ENCODE measurements at regions not wholly inside any gene's neighbourhood (a gene's known extent, or its start where the extent isn't known, plus 50 kb on each side); places are given as distances from the start of the nearest gene placed in this dataset.

DNA sequence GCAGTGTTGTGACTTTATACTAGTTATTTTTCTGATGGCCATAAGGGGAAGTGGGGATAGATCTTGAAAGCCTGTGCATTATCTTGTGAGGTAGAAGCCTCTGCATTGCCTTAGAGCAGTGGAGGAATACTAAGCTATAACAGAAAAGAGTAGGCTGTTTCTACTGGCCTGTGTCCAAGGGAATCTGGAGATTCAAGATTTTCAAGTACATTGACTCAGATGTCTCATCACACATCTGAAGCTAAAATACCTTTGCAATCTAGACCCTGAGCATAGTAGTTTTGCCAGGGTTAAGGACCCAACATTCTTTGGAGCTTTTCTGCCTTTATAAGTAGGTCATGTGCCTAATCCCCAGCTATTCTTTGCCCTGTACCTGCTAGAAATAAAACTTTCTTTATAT is 272.3 kb downstream of the TENT5A start:
- FAIRE-seq = no peak
- no peak for TF ChIP-seq POLR2AphosphoS5 (IDR thresholded peaks at IDR 0.05; ENCODE audit: low read depth, low read length)
- TF ChIP-seq TAF1 (IDR thresholded peaks at IDR 0.05; ENCODE audit: low read depth, low read length) = no peak
- no peak for TF ChIP-seq PAX5 (IDR thresholded peaks at IDR 0.05; ENCODE audit: insufficient read depth, low read length, severe bottlenecking)
- TF ChIP-seq SPI1 (IDR thresholded peaks at IDR 0.05; ENCODE audit: low read depth, low read length) = no peak
- TF ChIP-seq POLR2A (IDR thresholded peaks at IDR 0.05; ENCODE audit: low read depth, low read length) = no peak
- TF ChIP-seq POU2F2 (IDR thresholded peaks at IDR 0.05; ENCODE audit: low read depth, low read length) = no peak
- DNase-seq (ENCODE audit: insufficient read length, low spot score) = no peak

GRCh38 chr6:81476881-81477280 is 275.6 kb downstream of the TENT5A start:
- no peak for FAIRE-seq
- TF ChIP-seq POU2F2 (IDR thresholded peaks at IDR 0.05; ENCODE audit: low read depth, low read length) = no peak
- DNase-seq (ENCODE audit: insufficient read length, low spot score) = no peak

- FAIRE-seq (no peak), DNase-seq (ENCODE audit: insufficient read length, low spot score) (no peak)
- TF ChIP-seq SPI1 (IDR thresholded peaks at IDR 0.05; ENCODE audit: low read depth, low read length) (no peak), TAF1 (IDR thresholded peaks at IDR 0.05; ENCODE audit: low read depth, low read length) (no peak), POLR2AphosphoS5 (IDR thresholded peaks at IDR 0.05; ENCODE audit: low read depth, low read length) (no peak), POLR2A (IDR thresholded peaks at IDR 0.05; ENCODE audit: low read depth, low read length) (no peak), POU2F2 (IDR thresholded peaks at IDR 0.05; ENCODE audit: low read depth, low read length) (no peak), PAX5 (IDR thresholded peaks at IDR 0.05; ENCODE audit: insufficient read depth, low read length, severe bottlenecking) (no peak)
Observed at GRCh38 chr6:81475646-81476045, 276.8 kb downstream of the TENT5A start.

DNA sequence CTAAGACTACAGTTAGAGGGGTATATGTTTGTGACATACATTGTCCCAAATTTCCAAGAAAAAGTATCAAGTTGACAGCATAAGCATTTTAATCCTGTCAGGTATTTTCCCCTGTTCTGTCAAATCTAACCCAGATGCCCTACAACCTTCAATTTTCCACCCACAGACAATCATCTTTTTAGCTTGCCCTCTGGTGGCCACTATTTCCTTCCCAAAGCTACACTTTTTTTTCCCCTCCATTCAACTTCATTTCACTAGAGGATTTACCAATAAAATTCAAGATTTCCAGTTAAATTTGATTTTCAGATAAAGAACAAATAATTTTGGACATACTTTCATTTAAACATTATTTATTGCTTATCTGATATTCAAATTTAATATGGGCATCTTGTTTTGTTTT is 286.6 kb downstream of the TENT5A start:
- TF ChIP-seq POU2F2 (IDR thresholded peaks at IDR 0.05; ENCODE audit: low read depth, low read length) (no peak), TAF1 (IDR thresholded peaks at IDR 0.05; ENCODE audit: low read depth, low read length) (no peak), SPI1 (IDR thresholded peaks at IDR 0.05; ENCODE audit: low read depth, low read length) (no peak), POLR2A (IDR thresholded peaks at IDR 0.05; ENCODE audit: low read depth, low read length) (no peak), PAX5 (IDR thresholded peaks at IDR 0.05; ENCODE audit: insufficient read depth, low read length, severe bottlenecking) (no peak), POLR2AphosphoS5 (IDR thresholded peaks at IDR 0.05; ENCODE audit: low read depth, low read length) (no peak)
- FAIRE-seq (no peak), DNase-seq (ENCODE audit: insufficient read length, low spot score) (no peak)

DNA sequence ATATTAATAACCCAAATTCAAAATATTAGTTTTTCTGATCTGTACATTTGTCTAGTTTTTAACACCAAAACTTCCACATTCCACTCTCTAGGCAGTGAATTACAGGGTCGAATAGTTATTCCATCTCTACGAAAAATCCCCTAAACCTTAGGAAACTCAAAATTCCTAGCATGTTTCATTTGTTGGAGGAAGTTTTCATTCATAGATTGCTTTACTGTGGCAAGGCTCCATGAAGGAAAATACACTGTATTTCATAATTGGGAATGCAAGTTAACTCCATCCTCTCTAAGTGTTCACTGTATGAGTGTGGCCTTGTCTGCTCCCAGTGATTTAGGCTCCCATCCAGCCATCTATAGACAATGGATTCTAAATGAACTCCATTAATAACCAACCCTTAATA is 296.1 kb downstream of the TENT5A start:
- DNase-seq (ENCODE audit: insufficient read length, low spot score) (no peak), FAIRE-seq (no peak)
- TF ChIP-seq POLR2AphosphoS5 (IDR thresholded peaks at IDR 0.05; ENCODE audit: low read depth, low read length) = no peak
- TF ChIP-seq POLR2A (IDR thresholded peaks at IDR 0.05; ENCODE audit: low read depth, low read length) = no peak
- TF ChIP-seq PAX5 (IDR thresholded peaks at IDR 0.05; ENCODE audit: insufficient read depth, low read length, severe bottlenecking) = no peak
- TF ChIP-seq POU2F2 (IDR thresholded peaks at IDR 0.05; ENCODE audit: low read depth, low read length) = no peak
- TF ChIP-seq SPI1 (IDR thresholded peaks at IDR 0.05; ENCODE audit: low read depth, low read length) = no peak
- no peak for TF ChIP-seq TAF1 (IDR thresholded peaks at IDR 0.05; ENCODE audit: low read depth, low read length)

DNA sequence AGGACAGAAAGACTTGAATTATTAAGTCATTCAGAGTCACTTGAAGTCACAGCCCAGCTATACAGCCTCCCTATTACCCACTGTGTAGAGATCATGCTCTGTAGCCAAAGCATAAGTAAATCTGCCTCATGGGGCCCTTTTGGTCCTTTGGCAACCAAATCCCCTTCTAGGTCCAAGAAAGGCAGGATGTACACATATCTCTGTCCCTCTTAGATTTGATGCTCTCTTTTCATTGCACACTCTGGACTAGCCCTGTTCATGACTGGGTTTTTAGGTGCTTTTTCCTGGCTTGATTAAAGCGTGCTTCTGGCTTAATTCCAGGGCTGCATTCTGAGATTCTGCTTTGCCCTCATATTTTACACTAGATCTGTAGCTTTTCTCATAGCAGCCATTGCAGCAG is 296.8 kb downstream of the TENT5A start:
- no peak for DNase-seq (ENCODE audit: insufficient read length, low spot score)
- TF ChIP-seq POU2F2 (IDR thresholded peaks at IDR 0.05; ENCODE audit: low read depth, low read length) (no peak), TAF1 (IDR thresholded peaks at IDR 0.05; ENCODE audit: low read depth, low read length) (no peak), POLR2A (IDR thresholded peaks at IDR 0.05; ENCODE audit: low read depth, low read length) (no peak), POLR2AphosphoS5 (IDR thresholded peaks at IDR 0.05; ENCODE audit: low read depth, low read length) (no peak), SPI1 (IDR thresholded peaks at IDR 0.05; ENCODE audit: low read depth, low read length) (no peak), PAX5 (IDR thresholded peaks at IDR 0.05; ENCODE audit: insufficient read depth, low read length, severe bottlenecking) (no peak)
- no peak for FAIRE-seq

- TF ChIP-seq SPI1 (IDR thresholded peaks at IDR 0.05; ENCODE audit: low read depth, low read length) = no peak
- no peak for TF ChIP-seq POLR2A (IDR thresholded peaks at IDR 0.05; ENCODE audit: low read depth, low read length)
- no peak for TF ChIP-seq TAF1 (IDR thresholded peaks at IDR 0.05; ENCODE audit: low read depth, low read length)
- TF ChIP-seq POU2F2 (IDR thresholded peaks at IDR 0.05; ENCODE audit: low read depth, low read length) = no peak
- TF ChIP-seq POLR2AphosphoS5 (IDR thresholded peaks at IDR 0.05; ENCODE audit: low read depth, low read length) = no peak
- no peak for TF ChIP-seq PAX5 (IDR thresholded peaks at IDR 0.05; ENCODE audit: insufficient read depth, low read length, severe bottlenecking)
- FAIRE-seq (no peak), DNase-seq (ENCODE audit: insufficient read length, low spot score) (no peak)
Observed at GRCh38 chr6:81451787-81452186, 300.7 kb downstream of the TENT5A start.

- FAIRE-seq (no peak), DNase-seq (ENCODE audit: insufficient read length, low spot score) (no peak)
- no peak for TF ChIP-seq SPI1 (IDR thresholded peaks at IDR 0.05; ENCODE audit: low read depth, low read length)
- no peak for TF ChIP-seq PAX5 (IDR thresholded peaks at IDR 0.05; ENCODE audit: insufficient read depth, low read length, severe bottlenecking)
- TF ChIP-seq POLR2AphosphoS5 (IDR thresholded peaks at IDR 0.05; ENCODE audit: low read depth, low read length) = no peak
- TF ChIP-seq POU2F2 (IDR thresholded peaks at IDR 0.05; ENCODE audit: low read depth, low read length) = no peak
- no peak for TF ChIP-seq POLR2A (IDR thresholded peaks at IDR 0.05; ENCODE audit: low read depth, low read length)
- TF ChIP-seq TAF1 (IDR thresholded peaks at IDR 0.05; ENCODE audit: low read depth, low read length) = no peak
Observed at GRCh38 chr6:81450180-81450579, 302.3 kb downstream of the TENT5A start.

- DNase-seq (ENCODE audit: insufficient read length, low spot score) = no peak
- TF ChIP-seq POU2F2 (IDR thresholded peaks at IDR 0.05; ENCODE audit: low read depth, low read length) = no peak
- TF ChIP-seq TAF1 (IDR thresholded peaks at IDR 0.05; ENCODE audit: low read depth, low read length) = no peak
- TF ChIP-seq POLR2A (IDR thresholded peaks at IDR 0.05; ENCODE audit: low read depth, low read length) = no peak
- no peak for TF ChIP-seq POLR2AphosphoS5 (IDR thresholded peaks at IDR 0.05; ENCODE audit: low read depth, low read length)
- no peak for TF ChIP-seq SPI1 (IDR thresholded peaks at IDR 0.05; ENCODE audit: low read depth, low read length)
- no peak for TF ChIP-seq PAX5 (IDR thresholded peaks at IDR 0.05; ENCODE audit: insufficient read depth, low read length, severe bottlenecking)
- no peak for FAIRE-seq
Observed at GRCh38 chr6:81446509-81446908, 306.0 kb downstream of the TENT5A start.

DNA sequence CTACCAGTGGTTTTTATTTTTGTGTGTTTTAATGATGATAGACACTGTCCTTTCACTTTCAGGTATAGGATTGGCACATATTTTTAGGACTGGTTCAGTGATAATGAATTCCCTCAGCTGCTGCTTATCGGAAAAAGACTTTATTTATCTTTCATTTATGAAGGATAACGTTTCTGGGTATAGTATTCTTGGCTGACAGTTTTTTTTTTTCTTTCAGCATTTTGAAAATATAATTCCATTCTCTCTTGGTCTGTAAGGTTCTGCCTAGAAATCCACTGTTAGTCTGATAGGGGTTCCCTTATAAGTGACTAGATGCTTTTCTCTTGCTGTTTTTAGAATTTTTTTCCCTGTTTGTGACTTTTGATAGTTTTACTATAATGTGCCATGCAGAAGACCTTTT is 313.1 kb downstream of the TENT5A start:
- FAIRE-seq = no peak
- DNase-seq (ENCODE audit: insufficient read length, low spot score) = no peak
- TF ChIP-seq SPI1 (IDR thresholded peaks at IDR 0.05; ENCODE audit: low read depth, low read length) (no peak), POU2F2 (IDR thresholded peaks at IDR 0.05; ENCODE audit: low read depth, low read length) (no peak), POLR2AphosphoS5 (IDR thresholded peaks at IDR 0.05; ENCODE audit: low read depth, low read length) (no peak), PAX5 (IDR thresholded peaks at IDR 0.05; ENCODE audit: insufficient read depth, low read length, severe bottlenecking) (no peak), POLR2A (IDR thresholded peaks at IDR 0.05; ENCODE audit: low read depth, low read length) (no peak), TAF1 (IDR thresholded peaks at IDR 0.05; ENCODE audit: low read depth, low read length) (no peak)

Measured in GM12891 (cell line).